ENCODE measurements at regions not wholly inside any gene's neighbourhood (a gene's known extent, or its start where the extent isn't known, plus 50 kb on each side); places are given as distances from the start of the nearest gene placed in this dataset.

DNA sequence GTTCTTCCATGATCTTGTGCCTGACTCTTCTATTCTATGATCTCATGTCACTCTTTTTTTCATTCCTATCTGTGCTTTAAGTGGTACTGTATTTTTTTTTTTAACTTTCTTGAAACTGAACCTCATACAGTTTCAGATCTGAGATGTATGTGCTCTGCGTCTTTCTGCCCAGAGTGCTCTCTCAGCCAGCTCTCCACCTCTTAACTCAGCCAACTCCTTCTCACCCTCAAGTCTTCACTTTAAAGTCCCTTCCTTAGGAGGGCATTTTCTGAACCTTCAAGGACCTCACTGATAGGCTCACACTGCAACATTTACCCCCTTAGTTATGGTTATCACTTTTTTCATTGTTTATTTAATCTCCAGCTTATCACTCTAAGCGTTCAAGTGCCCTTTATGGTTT is 158.7 kb downstream of the IRS2 start:
- TF ChIP-seq, protein P1, sequence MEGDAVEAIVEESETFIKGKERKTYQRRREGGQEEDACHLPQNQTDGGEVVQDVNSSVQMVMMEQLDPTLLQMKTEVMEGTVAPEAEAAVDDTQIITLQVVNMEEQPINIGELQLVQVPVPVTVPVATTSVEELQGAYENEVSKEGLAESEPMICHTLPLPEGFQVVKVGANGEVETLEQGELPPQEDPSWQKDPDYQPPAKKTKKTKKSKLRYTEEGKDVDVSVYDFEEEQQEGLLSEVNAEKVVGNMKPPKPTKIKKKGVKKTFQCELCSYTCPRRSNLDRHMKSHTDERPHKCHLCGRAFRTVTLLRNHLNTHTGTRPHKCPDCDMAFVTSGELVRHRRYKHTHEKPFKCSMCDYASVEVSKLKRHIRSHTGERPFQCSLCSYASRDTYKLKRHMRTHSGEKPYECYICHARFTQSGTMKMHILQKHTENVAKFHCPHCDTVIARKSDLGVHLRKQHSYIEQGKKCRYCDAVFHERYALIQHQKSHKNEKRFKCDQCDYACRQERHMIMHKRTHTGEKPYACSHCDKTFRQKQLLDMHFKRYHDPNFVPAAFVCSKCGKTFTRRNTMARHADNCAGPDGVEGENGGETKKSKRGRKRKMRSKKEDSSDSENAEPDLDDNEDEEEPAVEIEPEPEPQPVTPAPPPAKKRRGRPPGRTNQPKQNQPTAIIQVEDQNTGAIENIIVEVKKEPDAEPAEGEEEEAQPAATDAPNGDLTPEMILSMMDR (IDR thresholded peaks at IDR 0.05) = no peak
- ChIA-PET CTCF (no interaction called here), POLR2A (no interaction called here)
- Histone ChIP-seq H3K9me3 (ENCODE audit: control insufficient read depth in 1 of 2, insufficient read depth in 1 of 2, low read length in 2 of 2) (no peaks in the 10 kb centered on the region), H3K4me3 (ENCODE audit: low read length) (no peak overlapping the region), H3K27ac (ENCODE audit: low read depth in 1 of 2, low read length in 2 of 2) (no peak overlapping the region), H3K27me3 (ENCODE audit: control insufficient read depth in 1 of 2, insufficient read depth in 2 of 2, low read length in 2 of 2) (no peaks in the 10 kb centered on the region), H3K36me3 (ENCODE audit: insufficient read depth, low read length) (no peaks in the 10 kb centered on the region), H3K4me1 (ENCODE audit: insufficient read depth, low read length) (no peaks in the 10 kb centered on the region)
- Mint-ChIP-seq H3K4me3 (no peak overlapping the region), H3K4me1 (ENCODE audit: low read depth) (no peaks in the 10 kb centered on the region), H3K27me3 (peaks cover 6% of the 10 kb centered on the region), H3K9me3 (no peaks in the 10 kb centered on the region), H3K27ac (no peak overlapping the region), H3K36me3 (ENCODE audit: low read depth) (no peaks in the 10 kb centered on the region)
- intact Hi-C loops (cut with DNase I, micrococcal nuclease) = no loop called here
- no peak for DNase-seq
- ATAC-seq (ENCODE audit: poor library complexity) = no peak

DNA sequence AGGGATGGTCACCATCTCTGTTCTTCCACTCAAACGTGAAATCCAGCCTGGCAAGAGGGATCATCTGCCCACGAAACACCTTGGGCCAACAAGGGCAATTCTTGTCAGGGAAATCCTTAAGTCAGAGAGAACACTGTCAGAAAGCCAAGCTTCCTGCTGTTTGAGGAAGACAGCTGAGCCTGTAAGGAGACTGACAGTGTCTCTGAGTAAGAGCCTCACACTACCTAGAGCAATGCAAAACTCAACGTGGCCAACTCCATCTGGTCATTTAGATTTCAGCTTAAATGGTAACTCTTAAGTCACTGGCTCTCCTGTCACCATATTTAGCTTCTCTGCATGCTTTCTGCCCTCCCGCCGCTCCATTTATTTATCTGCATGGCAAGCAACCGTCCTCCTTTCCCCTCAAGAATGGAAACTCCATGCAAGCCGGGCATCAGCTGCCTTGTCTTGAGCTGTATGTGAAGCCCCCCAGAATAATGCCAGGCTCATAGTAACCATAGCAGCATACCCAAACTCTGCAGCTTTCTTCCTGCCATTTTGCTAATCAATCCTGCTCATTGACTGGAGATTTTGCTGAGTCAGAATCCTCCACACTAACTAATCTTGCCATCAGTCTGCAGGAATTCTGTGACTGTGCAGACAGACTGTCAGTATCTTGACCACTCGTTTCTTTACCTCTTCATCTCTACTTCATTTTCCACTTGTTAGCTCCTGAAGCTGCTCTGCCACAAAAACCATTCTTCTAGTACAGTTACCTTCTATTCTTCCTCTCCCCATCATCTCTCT is 159.8 kb downstream of the IRS2 start:
- no peak overlapping the region for H3K27ac Mint-ChIP-seq
- TF ChIP-seq, protein P1 (IDR thresholded peaks at IDR 0.05) = no peak
- Histone ChIP-seq H3K9me3 (ENCODE audit: control insufficient read depth in 1 of 2, insufficient read depth in 1 of 2, low read length in 2 of 2) (no peaks in the 10 kb centered on the region), H3K36me3 (ENCODE audit: insufficient read depth, low read length) (no peaks in the 10 kb centered on the region), H3K4me1 (ENCODE audit: insufficient read depth, low read length) (no peaks in the 10 kb centered on the region), H3K27me3 (ENCODE audit: control insufficient read depth in 1 of 2, insufficient read depth in 2 of 2, low read length in 2 of 2) (no peaks in the 10 kb centered on the region), H3K4me3 (ENCODE audit: low read length) (no peak overlapping the region), H3K27ac (ENCODE audit: low read depth in 1 of 2, low read length in 2 of 2) (no peak overlapping the region)
- no peaks in the 10 kb centered on the region for H3K36me3 Mint-ChIP-seq (ENCODE audit: low read depth)
- no peaks in the 10 kb centered on the region for H3K9me3 Mint-ChIP-seq
- POLR2A ChIA-PET = no interaction called here
- CTCF ChIA-PET = interaction anchor here (0.6 kb wide), 1 partner anchor 35 kb away, joined by 3 read pairs; no protein-coding TSS in a partner anchor
- H3K4me1 Mint-ChIP-seq (ENCODE audit: low read depth) = no peaks in the 10 kb centered on the region
- DNase-seq (no peak), ATAC-seq (ENCODE audit: poor library complexity) (no peak)
- H3K27me3 Mint-ChIP-seq = peaks cover 6% of the 10 kb centered on the region
- intact Hi-C loops (cut with DNase I, micrococcal nuclease) = no loop called here
- no peak overlapping the region for H3K4me3 Mint-ChIP-seq

DNA sequence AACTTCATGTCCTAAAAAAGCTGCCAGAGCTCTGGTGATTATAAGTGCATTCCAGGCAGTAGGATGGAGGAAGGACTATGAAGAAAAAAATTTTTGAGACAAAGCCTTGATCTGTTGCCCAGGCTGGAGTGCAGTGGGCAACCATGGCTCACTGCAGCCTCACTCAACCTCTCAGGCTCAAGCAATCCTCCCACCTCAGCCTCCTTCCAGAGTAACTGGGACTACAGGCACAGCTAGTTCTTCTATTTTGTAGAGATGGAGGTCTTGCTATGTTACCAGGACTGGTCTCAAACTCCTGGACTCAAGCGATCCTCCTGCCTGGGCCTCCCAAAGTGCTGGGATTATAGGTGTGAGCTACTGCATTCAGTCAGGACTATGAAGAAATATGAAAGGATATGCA is 161.2 kb downstream of the IRS2 start:
- CTCF ChIA-PET = no interaction called here
- POLR2A ChIA-PET = no interaction called here

More for the DNA sequence above, 161.2 kb downstream of the IRS2 start:
- no peaks in the 10 kb centered on the region for H3K36me3 Mint-ChIP-seq (ENCODE audit: low read depth)
- DNase-seq (no peak), ATAC-seq (ENCODE audit: poor library complexity) (no peak)
- Histone ChIP-seq H3K9me3 (ENCODE audit: control insufficient read depth in 1 of 2, insufficient read depth in 1 of 2, low read length in 2 of 2) (no peaks in the 10 kb centered on the region), H3K4me3 (ENCODE audit: low read length) (no peak overlapping the region), H3K27me3 (ENCODE audit: control insufficient read depth in 1 of 2, insufficient read depth in 2 of 2, low read length in 2 of 2) (no peaks in the 10 kb centered on the region), H3K4me1 (ENCODE audit: insufficient read depth, low read length) (no peaks in the 10 kb centered on the region), H3K36me3 (ENCODE audit: insufficient read depth, low read length) (no peaks in the 10 kb centered on the region), H3K27ac (ENCODE audit: low read depth in 1 of 2, low read length in 2 of 2) (no peak overlapping the region)
- intact Hi-C loops (cut with DNase I, micrococcal nuclease) = no loop called here
- no peaks in the 10 kb centered on the region for H3K4me1 Mint-ChIP-seq (ENCODE audit: low read depth)
- no peaks in the 10 kb centered on the region for H3K9me3 Mint-ChIP-seq
- TF ChIP-seq, protein P1 (IDR thresholded peaks at IDR 0.05) = no peak
- no peak overlapping the region for H3K27ac Mint-ChIP-seq
- H3K27me3 Mint-ChIP-seq = peaks cover 6% of the 10 kb centered on the region
- no peak overlapping the region for H3K4me3 Mint-ChIP-seq

All from CD4-positive, alpha-beta T cell (primary cell).